ENCODE measurements at regions not wholly inside any gene's neighbourhood (a gene's known extent, or its start where the extent isn't known, plus 50 kb on each side); places are given as distances from the start of the nearest gene placed in this dataset.

DNA sequence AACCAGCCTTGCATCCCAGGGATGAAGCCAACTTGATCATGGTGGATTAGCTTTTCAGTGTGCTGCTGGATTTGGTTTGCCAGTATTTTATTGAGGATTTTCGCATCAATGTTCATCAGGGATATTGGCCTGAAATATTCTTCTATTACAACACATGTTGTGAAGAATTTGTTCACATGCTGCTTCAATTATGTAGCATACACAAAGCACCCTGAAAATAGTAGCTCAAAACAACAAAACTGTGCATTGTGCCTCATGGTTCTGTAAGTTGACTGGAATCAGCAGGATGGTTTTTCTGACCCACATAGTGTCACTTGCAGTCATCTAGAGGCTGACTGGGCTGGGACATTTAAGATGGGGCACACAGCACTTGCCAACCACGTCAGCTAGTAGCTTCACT, 193.9 kb downstream of the SYK start:
- TF ChIP-seq, protein P1, sequence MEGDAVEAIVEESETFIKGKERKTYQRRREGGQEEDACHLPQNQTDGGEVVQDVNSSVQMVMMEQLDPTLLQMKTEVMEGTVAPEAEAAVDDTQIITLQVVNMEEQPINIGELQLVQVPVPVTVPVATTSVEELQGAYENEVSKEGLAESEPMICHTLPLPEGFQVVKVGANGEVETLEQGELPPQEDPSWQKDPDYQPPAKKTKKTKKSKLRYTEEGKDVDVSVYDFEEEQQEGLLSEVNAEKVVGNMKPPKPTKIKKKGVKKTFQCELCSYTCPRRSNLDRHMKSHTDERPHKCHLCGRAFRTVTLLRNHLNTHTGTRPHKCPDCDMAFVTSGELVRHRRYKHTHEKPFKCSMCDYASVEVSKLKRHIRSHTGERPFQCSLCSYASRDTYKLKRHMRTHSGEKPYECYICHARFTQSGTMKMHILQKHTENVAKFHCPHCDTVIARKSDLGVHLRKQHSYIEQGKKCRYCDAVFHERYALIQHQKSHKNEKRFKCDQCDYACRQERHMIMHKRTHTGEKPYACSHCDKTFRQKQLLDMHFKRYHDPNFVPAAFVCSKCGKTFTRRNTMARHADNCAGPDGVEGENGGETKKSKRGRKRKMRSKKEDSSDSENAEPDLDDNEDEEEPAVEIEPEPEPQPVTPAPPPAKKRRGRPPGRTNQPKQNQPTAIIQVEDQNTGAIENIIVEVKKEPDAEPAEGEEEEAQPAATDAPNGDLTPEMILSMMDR (IDR thresholded peaks at IDR 0.05): no peak
- TF ChIP-seq EP300 (IDR thresholded peaks at IDR 0.05): no peak
- no peak for TF ChIP-seq POLR2A (IDR thresholded peaks at IDR 0.05)
- TF ChIP-seq POLR2AphosphoS5 (IDR thresholded peaks at IDR 0.05): no peak
